A673 (cell line): ENCODE measurements at regions not wholly inside any gene's neighbourhood (a gene's known extent, or its start where the extent isn't known, plus 50 kb on each side); places are given as distances from the start of the nearest gene placed in this dataset.

ENCODE experiments used
- CTCF ChIP-seq: fragments of 300-800, 200-600 bp; sonication (generic); conservative IDR thresholded peaks from 2 replicates; pipeline ENCODE4 v1.5.1; 2017; ENCODE audit warnings: low read depth, mild to moderate bottlenecking, antibody characterized with exemption, low read length, moderate library complexity, mixed read lengths
- EZH2 ChIP-seq: fragments of 200-600 bp; sonication (generic); IDR thresholded peaks from 2 replicates; pipeline ENCODE4 v1.6.1; 2017; ENCODE audit warnings: borderline replicate concordance, low read depth, mild to moderate bottlenecking, mixed read lengths, antibody characterized with exemption, low read length; ENCODE audit not compliant: poor library complexity, severe bottlenecking

GRCh38 chr2:831225-831536, 119.5 kb upstream of the SNTG2 start:
- TF ChIP-seq EZH2 (no peak), CTCF (no peak)
